ENCODE measurements at regions not wholly inside any gene's neighbourhood (a gene's known extent, or its start where the extent isn't known, plus 50 kb on each side); places are given as distances from the start of the nearest gene placed in this dataset.
"Not testable (repeated sequence)": the region's sequence is repeated elsewhere in the genome, so short reads cannot be mapped to it uniquely, and the experiment has no call there.

DNA sequence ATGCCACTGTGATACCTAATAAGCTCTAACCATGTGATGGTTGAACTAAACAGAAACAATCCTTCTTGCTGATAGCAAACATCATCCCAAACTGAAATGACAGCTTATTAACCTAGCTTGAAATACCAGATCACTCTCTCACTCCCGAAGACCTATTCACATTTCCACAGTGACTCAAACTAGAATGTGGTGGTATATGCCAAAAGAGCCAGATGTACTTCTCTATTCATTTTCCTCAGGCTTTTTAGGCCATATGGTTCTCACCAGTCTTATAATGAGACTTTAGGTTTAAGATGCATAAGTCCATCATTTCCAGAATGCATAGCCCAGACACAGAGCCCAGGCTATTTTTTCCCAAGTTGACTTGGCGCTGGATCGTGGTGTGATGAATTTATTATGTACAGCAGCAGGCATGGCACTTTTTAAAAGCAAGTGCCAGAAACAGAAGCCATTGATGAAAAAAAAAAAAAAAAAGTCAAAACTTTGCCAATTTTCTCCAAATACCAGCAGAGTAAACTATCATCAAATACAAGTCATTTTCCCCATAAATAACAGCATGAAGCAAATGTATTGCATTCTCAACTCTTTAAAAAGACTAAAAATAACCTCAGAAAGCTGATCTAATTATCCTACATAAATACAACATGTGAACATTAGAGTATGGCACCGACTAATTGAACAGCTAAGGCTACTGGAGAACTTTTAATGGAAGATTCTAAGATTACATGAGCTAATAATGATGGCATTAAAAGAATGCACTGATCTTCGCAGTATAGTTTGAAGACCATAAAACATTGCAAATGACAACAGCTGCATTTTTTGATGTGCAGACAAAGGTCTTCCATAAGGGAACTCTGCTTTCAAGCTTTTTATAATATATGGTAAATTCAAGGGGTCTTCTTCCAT lies 365.4 kb downstream of the LRRIQ3 start:
- H3K4me1 Mint-ChIP-seq = no peaks in the 10 kb centered on the region
- DNase-seq (ENCODE audit: low read depth, low spot score) = no peak
- no peak overlapping the region for H3K4me3 Mint-ChIP-seq
- TF ChIP-seq, protein P1, sequence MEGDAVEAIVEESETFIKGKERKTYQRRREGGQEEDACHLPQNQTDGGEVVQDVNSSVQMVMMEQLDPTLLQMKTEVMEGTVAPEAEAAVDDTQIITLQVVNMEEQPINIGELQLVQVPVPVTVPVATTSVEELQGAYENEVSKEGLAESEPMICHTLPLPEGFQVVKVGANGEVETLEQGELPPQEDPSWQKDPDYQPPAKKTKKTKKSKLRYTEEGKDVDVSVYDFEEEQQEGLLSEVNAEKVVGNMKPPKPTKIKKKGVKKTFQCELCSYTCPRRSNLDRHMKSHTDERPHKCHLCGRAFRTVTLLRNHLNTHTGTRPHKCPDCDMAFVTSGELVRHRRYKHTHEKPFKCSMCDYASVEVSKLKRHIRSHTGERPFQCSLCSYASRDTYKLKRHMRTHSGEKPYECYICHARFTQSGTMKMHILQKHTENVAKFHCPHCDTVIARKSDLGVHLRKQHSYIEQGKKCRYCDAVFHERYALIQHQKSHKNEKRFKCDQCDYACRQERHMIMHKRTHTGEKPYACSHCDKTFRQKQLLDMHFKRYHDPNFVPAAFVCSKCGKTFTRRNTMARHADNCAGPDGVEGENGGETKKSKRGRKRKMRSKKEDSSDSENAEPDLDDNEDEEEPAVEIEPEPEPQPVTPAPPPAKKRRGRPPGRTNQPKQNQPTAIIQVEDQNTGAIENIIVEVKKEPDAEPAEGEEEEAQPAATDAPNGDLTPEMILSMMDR (conservative IDR thresholded peaks at IDR 0.05) = no peak
- no peak overlapping the region for H3K27ac Mint-ChIP-seq (ENCODE audit: unreplicated experiment)
- H3K9me3 Mint-ChIP-seq = no peaks in the 10 kb centered on the region
- no peaks in the 10 kb centered on the region for H3K27me3 Mint-ChIP-seq (ENCODE audit: low read depth)
- H3K36me3 Mint-ChIP-seq (ENCODE audit: low read depth) = no peaks in the 10 kb centered on the region

DNA sequence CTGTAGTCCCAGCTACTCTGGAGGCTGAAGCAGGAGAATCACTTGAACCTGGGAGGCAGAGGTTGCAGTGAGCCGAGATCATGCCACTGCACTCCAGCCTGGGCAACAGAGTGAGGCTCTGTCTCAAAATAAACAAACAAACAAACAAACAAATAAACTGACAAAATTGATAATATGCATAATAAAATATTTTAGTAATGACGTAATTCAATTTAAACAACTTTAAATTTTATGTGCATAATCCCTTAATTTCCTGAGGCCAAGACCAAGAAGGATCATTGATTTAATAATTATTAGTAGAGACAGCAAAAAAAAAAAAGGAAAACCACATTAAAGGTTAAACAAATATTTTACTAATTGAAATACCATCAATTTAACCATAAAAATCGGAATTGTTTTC lies 370.7 kb downstream of the LRRIQ3 start:
- H3K9me3 Mint-ChIP-seq; H3K4me1 Mint-ChIP-seq; H3K27me3 Mint-ChIP-seq (ENCODE audit: low read depth); H3K36me3 Mint-ChIP-seq (ENCODE audit: low read depth); H3K4me3 Mint-ChIP-seq; H3K27ac Mint-ChIP-seq (ENCODE audit: unreplicated experiment); DNase-seq (ENCODE audit: low read depth, low spot score): not testable (repeated sequence)

DNA sequence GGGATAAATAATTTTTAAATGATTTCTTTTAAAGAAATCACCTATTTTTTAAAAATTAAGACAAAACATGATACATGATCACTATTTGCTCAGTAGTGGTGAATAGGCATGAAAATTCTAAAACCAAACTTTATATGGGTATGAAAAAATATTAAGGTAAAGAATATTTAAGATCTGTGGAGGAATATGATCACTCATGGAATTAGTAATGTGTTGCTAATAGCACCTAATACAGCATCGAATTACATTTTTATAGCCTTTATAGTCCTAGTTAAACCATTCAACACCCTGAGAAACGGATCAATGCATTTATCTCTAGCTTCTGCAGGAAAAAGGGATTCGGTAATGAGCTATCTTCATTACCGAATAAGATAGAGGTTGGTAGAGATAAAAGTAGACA lies 373.9 kb downstream of the LRRIQ3 start:
- Mint-ChIP-seq H3K27me3 (ENCODE audit: low read depth) (no peaks in the 10 kb centered on the region), H3K4me3 (no peak overlapping the region), H3K4me1 (no peaks in the 10 kb centered on the region), H3K9me3 (no peaks in the 10 kb centered on the region), H3K36me3 (ENCODE audit: low read depth) (no peaks in the 10 kb centered on the region), H3K27ac (ENCODE audit: unreplicated experiment) (no peak overlapping the region)
- TF ChIP-seq, protein P1 (conservative IDR thresholded peaks at IDR 0.05) = no peak
- DNase-seq (ENCODE audit: low read depth, low spot score) = no peak

DNA sequence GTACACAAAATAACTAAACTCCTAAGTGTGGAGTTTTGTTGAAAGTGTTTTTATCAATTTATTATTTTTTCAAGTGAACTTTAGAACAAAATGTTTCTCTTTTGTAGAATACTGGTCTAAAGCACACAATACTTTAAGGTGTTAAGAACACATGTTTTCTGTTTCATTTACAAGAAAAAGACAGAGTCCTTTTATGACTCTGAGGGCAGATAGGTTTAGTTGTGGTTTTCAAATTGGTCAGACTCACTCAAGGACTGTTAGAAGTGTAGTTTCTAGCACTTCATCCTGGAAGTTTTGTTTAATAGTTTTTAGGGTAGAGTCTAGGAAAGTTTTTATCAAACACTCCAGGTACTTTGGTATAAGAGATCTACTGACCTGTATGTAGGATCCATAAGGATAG lies 376.5 kb downstream of the LRRIQ3 start:
- H3K4me3 Mint-ChIP-seq = no peak overlapping the region
- no peaks in the 10 kb centered on the region for H3K36me3 Mint-ChIP-seq (ENCODE audit: low read depth)
- H3K4me1 Mint-ChIP-seq = no peaks in the 10 kb centered on the region

GRCh38 chr1:73820843-73821242 lies 377.1 kb downstream of the LRRIQ3 start:
- no peaks in the 10 kb centered on the region for H3K4me1 Mint-ChIP-seq
- no peaks in the 10 kb centered on the region for H3K36me3 Mint-ChIP-seq (ENCODE audit: low read depth)
- no peaks in the 10 kb centered on the region for H3K27me3 Mint-ChIP-seq (ENCODE audit: low read depth)
- H3K27ac Mint-ChIP-seq (ENCODE audit: unreplicated experiment) = no peak overlapping the region
- TF ChIP-seq, protein P1 (conservative IDR thresholded peaks at IDR 0.05) = no peak
- no peak overlapping the region for H3K4me3 Mint-ChIP-seq
- peaks cover 3% of the 10 kb centered on the region for H3K9me3 Mint-ChIP-seq
- DNase-seq (ENCODE audit: low read depth, low spot score) = no peak

More for the DNA sequence above, 376.5 kb downstream of the LRRIQ3 start:
- H3K27me3 Mint-ChIP-seq (ENCODE audit: low read depth) = no peaks in the 10 kb centered on the region
- no peak for DNase-seq (ENCODE audit: low read depth, low spot score)
- TF ChIP-seq, protein P1 (conservative IDR thresholded peaks at IDR 0.05) = no peak
- H3K27ac Mint-ChIP-seq (ENCODE audit: unreplicated experiment) = no peak overlapping the region
- H3K9me3 Mint-ChIP-seq = no peaks in the 10 kb centered on the region

DNA sequence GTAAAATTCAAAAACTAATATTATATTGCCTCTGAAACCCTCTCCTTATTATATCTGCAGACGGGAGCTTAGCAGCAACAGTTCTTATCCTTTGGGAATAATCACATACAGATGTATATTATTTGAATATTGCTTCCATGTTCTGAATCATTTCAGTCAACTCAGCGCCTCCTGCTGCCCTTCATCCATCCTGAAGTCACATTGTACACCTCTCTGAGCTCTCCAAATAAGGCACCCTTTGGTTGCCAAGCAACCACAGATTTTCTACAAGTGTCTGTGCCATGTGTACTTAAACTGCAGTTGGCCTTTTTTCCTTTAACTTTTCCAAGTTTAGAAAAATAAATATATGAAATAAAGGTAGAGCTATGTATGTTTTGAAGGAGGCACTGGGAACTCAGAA lies 384.3 kb downstream of the LRRIQ3 start:
- Mint-ChIP-seq H3K4me1 (no peaks in the 10 kb centered on the region), H3K36me3 (ENCODE audit: low read depth) (peaks cover 4% of the 10 kb centered on the region), H3K9me3 (peaks cover 9% of the 10 kb centered on the region), H3K27ac (ENCODE audit: unreplicated experiment) (no peak overlapping the region), H3K4me3 (no peak overlapping the region), H3K27me3 (ENCODE audit: low read depth) (no peaks in the 10 kb centered on the region)
- no peak for DNase-seq (ENCODE audit: low read depth, low spot score)
- TF ChIP-seq, protein P1 (conservative IDR thresholded peaks at IDR 0.05) = no peak

Data from neural crest cell (in vitro differentiated cells).